OCI-M1 (cell line): ENCODE measurements at regions not wholly inside any gene's neighbourhood (a gene's known extent, or its start where the extent isn't known, plus 50 kb on each side); places are given as distances from the start of the nearest gene placed in this dataset.
"Not testable (repeated sequence)": the region's sequence is repeated elsewhere in the genome, so short reads cannot be mapped to it uniquely, and the experiment has no call there.

ENCODE experiments used
- DNase-seq: peaks from one replicate; lab custom pipeline; 2025; lab: John Stamatoyannopoulos, UW

DNA sequence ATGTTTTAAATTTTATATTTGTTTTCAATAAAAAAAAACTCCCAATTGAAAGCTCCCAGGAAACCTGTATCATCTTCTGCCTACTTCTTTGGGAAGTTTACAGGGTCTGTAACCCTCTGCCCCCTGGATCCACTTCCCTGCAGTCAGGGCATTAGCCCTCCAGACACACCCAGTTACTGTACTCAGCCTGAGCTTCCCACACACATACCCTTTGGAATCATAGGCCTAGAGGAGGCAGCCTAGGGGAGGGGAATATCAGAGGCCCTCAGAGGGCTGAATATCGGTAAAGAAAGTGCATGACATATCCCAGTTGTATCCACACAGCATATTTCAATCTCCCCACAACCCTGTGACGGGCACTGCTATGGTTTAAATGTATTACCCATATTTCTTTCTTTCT, 56.2 kb upstream of the TFPI start:
- not testable (repeated sequence) for DNase-seq

DNA sequence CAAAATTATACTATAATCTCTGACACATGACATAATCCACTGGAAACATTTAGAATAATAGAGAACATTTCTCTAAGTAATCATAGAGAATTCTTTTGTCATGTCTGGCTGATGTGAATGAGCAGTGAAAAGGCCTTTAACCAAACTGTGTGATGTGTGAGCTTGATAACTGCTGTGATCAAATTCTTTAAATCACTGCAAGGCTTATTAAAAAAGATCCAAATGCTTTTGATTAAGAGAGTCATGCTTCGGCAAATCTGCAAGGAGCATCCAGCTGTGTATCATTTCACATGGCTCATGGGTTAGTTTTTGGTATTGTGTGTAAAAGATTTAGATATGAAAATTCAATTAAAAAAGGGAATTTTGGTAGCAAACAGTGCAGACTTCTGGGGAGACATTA, 58.6 kb upstream of the TFPI start:
- no peak for DNase-seq

DNA sequence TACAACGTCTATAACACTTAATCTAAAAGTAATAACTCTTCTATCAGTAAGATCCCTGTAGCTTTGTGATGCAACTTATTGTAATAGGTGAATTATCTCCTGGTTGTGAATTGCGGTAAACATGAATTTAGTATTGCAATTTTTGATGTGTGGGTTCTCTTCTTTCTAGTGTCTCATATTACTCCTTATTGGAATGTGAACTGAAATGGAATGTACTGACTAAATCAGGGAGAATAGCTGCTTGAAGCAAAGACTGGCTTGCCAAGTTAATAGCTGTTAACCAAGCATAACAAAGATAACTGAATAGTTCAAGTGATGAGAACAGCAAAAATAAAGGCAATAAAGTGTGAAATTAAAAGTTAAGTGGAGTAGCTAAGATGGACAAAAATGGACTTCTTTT, 60.5 kb upstream of the TFPI start:
- DNase-seq: no peak

DNA sequence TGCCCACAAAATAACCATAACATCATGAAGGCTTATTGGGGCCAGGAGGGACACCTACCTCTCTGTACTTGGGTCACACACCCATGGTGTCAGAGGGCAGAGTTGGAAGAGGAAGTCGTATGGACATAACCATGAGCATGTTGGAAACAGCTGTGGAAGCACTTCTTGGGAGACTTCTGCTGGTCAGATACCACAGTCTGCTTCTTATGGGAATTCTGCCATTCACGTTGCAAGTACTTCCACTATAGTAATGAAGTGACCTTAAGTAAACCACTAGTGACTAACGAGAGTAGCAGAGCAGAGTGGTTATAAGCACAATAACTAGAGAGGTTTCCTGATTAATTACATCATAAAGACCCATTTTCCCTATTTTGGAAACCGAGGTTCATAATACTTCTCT, 61.1 kb upstream of the TFPI start:
- DNase-seq: no peak

DNA sequence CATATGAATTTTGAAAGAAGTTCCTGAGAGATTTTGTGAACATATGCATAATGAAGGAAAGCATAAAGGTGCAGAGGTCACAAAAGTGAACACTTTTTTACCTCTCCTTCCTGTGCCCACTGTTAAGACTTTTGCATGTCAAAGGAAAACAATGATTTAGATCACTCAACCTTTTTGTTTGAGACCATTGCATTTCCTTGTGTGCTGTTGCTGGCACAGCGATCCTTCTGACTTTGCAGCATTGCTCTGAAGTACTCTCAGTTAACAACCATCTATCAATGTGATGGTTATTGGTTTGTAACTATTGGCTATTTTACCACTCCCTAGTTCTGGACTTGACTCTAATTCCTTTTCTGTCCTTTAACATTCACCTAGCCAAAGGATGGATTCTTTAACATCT, 61.7 kb upstream of the TFPI start:
- DNase-seq: no peak

DNA sequence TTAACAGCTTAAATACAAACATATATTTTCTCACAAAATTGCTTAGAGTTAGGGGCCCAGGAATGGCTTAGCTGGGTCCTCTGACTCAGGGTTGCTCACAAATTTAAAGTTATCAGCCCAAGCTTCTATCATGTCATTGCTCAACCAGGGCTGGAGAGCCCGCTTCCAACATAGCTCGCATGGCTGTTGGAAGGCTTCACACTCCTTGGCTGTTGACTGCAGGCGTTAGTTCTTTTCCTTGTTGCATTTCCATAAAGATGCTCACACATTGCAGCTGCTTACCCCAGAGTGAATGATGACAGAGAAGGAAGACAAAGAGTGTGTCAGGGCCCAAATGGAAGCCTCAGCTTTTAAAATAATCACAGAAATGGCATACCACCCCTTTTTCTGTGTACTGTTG, 62.9 kb upstream of the TFPI start:
- no peak for DNase-seq

DNA sequence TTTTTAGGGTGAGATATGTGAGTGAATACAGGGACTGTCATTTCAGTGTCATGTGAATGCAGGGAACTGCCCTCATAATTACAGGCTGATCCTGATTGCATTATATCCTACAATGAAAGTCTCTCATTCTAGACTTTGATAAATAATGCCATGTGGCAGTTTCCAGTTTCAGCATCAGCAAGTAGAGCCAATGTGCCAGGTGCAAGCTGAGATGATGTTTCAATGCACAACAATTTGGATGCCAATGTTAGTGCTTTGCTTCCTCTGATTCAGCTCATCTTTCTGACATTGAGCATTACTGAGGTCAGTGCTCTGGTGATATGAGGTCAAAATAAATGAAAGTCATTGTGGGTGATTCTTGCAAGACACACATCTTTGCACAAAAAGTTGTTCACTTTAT, 63.7 kb upstream of the TFPI start:
- DNase-seq: no peak

DNA sequence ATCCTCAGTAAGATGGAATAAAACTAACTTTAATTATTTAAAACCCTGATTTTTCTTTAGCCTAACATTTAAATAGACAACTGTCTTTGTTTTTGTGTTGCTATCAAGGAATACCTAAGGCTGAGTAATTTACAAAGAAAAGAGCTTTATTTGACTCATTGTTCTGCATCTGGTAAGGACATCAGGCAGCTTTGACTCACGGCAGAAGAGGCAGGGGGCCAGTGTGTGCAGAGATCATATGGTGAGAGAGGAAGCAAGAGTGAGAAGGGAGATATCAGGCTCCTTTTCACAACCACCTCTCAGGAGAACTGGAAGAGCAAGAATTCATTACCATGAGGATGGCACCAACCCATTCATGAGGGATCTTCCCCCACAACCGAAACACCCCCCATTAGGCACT, 64.6 kb upstream of the TFPI start:
- DNase-seq: no peak

DNA sequence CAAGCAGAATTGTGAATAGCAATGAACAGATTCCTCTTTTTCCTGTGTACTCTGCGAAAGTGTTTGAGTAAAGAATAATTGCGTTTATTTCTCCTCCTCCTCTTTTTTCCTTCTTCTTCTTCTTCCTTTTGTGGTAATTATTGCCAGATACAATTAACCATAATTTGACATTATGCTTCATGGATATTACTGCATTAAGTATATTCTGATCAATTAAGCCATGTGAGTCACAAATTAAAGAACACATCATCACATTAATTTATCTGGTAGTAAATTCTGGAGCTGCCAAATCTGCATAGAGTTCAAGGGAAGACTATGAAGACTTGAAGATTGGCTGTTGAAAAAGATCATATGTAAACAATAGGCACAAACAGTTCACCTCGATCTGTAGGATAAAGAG, 72.9 kb upstream of the TFPI start:
- DNase-seq: no peak

DNA sequence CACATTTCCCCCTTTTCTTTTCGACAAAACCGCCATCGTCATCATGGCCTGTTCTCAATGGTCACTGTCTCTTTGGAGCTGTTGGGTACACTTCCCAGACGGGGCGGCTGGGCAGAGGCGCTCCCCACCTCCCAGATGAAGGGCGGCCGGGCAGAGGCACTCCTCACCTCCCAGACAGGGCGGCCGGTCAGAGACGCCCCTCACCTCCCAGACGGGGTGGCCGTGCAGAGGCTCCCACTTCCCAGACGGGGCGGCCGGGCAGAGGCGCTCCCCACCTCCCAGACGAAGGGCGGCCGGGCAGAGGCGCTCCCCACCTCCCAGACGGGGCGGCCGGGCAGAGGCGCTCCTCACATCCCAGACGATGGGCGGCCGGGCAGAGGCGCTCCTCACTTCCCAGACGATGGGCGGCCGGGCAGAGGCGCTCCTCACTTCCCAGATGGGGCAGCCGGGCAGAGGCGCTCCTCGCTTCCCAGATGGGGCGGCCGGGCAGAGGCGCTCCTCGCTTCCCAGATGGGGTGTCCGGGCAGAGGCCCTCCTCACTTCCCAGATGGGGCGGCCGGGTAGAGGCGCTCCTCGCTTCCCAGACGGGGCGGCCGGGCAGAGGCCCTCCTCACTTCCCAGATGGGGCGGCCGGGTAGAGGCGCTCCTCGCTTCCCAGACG, 82.6 kb upstream of the TFPI start:
- DNase-seq: not testable (repeated sequence)

DNA sequence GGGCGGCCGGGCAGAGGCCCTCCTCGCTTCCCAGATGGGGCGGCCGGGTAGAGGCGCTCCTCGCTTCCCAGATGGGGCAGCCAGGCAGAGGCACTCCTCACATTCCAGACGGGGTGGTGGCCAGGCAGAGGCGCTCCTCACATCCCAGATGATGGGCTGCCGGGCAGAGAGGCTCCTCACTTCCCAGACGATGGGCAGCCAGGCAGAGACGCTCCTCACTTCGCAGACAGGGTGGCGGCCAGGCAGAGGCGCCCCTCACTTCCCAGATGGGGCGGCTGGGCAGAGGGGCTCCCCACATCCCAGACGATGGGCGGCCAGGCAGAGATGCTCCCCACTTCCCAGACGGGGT, 83.1 kb upstream of the TFPI start:
- DNase-seq: not testable (repeated sequence)

DNA sequence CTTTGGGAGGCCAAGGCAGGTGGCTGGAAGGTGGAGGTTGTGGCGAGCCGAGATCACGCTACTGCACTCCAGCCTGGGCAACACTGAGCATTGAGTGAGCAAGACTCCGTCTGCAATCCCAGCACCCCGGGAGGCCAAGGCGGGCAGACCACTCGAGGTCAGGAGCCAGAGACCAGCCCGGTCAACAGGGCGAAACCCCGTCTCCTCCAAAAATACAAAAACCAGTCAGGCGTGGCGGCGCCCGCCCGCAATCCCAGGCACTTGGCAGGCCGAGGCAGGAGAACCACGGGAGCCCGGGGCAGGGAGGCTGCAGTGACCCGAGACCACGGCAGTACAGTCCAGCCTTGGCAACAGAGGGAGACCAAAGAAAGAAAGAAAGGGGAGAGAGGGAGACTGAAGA, 83.5 kb upstream of the TFPI start:
- not testable (repeated sequence) for DNase-seq

DNA sequence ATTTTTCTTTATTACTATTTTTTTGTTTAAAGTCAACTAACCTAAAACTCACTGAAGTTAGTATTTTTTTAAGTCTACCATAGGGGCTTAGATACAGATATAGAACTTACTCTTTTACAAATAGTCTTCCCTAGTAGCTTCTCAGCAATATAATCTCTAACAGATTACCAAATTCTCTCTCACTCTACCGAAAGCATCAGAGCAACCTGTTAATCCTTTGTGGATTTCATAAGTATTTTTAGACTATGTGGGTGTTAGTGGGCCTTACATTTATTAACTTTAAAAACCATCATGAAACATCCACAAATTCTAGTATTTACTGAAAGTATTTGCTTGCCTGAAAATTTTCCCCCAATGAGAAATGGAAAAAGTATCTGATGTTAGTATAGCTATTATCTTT, 84.6 kb upstream of the TFPI start:
- DNase-seq: no peak

DNA sequence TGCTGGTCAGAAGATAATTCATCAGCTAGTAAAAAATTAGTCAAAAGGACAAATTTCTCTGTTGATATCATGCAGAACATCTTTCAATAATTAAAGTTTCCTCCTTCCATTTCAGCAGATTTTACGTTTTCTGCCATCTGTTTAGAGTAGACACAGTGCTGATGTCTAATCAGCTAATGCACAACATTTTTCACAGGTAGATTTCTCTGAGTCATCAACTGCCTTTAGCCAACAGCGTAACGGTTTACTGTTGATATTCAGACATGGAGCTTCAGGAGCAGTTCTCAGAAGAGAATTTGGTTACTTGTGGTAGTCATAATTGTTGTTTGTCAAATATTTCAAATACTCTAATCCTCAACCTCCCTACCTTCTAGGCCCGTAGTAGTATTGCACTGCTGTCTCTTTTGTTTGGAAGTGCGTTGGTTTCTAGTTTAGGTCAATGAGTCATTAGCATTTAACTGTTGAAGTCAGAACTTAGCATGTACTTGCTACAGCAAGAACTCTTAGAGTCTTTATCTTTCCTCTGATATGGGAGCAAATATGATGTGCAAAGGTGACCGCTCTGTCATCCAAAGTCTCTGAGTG, 86.8 kb upstream of the TFPI start:
- DNase-seq: no peak

DNA sequence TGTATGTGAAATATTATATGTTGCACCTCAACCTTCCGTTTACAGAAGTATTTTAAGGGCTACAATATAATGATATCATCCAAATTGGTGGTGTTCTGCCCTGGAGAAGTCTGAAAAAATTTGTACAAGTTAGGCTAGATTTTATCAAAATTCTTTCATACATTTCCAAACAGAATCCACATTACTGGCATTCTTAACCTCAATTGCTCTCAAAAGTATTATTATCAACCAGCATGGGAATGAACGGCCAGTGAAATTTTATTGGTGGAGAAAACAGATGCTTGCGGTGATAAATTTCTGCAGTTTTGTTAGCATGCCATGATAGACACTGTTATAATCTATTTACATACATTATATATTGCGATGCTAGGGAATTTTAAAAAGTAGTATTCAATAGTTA, 88.3 kb upstream of the TFPI start:
- DNase-seq: no peak

DNA sequence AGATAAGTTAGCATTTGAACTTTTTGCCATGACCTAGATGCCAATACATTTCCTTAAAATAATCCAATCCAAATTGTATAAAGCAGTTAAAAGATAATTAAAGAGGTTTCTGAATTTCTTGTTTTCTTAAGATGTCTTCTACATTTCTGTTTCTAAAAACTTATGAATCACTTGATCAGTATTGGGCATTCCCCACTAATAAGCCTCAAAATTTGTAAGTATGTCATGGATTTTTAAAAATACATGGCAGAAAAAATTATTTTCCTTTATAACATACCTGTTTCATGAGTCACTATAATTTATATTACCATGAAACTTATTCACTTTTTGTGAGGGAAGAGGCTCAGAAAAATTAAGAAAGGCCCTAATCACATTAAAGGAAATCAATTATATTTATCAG, 90.3 kb upstream of the TFPI start:
- DNase-seq: no peak

DNA sequence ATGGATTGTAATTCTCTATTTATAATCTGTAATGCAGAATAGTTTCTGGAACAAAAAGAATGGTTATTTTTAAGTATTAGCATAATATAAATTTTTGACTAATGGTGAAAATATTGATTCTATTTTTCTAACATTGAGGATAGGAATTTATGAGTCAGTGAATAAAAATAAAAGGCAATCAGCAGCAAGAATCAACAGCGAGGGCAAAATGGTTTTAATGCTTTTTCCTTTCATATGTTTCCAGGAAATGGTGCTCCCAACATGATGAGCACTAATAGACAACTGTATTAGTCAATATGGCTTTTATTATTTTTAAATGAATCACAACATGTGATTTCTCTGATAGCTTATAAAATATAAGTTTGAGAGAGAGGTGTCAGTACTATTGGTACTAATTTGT, 90.7 kb upstream of the TFPI start:
- DNase-seq: no peak

DNA sequence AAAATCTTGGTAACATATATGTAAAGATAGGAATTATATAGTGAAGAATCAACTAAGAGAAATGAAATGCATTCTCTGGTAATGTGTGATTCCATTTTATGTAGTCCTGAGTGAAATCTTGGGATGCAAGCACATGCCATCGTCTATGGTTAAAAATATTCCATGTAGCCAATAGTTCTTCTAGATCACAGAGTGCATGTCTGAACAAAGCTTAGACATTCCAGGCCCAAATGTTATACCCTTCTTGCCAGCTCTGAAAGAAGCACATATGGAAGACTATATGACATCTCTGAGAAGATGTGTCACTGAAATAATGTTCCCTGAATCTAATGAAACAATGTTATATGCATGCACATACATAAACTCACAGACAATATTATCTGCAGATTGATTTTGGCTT, 92.3 kb upstream of the TFPI start:
- no peak for DNase-seq

DNA sequence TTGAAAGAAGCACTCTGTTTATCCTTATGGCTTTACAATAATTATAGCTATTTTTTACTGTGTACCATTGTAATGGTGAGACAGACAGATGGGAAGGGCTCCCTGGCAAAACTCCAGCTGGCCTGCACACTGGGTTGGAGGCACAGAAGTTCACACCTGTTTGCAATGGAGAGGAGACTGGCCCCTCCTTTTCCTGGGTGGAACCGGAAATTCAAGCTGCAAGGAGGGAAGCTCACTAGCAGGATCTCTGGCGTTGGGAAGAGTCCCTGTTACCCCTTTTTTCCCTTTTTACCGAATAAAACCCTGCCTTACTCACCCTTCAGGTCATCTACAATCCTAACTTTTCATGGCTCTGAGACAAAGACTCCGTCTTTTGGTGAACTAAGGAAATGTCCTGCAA, 100.3 kb upstream of the TFPI start:
- peak; percentile 23 for DNase-seq

DNA sequence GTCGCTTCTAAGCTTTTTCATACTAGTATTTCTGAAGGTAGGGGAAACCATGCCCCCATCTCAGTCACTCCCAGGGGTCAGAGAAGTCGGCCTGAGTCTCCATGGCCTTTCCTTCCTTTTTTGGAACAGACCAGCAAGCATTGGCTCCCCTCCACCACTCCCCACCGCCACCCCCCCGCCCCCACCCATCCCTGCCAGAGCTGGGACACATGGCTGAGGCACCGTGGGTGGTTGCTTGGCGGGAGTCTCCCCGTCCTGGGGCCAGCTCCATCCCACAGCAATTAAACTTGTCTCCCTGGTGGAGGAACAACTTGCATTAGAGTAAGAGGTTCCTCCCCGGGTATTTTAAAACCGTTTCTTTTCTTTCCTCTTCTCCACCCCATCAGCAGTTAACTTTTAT, 100.8 kb upstream of the TFPI start:
- no peak for DNase-seq

DNA sequence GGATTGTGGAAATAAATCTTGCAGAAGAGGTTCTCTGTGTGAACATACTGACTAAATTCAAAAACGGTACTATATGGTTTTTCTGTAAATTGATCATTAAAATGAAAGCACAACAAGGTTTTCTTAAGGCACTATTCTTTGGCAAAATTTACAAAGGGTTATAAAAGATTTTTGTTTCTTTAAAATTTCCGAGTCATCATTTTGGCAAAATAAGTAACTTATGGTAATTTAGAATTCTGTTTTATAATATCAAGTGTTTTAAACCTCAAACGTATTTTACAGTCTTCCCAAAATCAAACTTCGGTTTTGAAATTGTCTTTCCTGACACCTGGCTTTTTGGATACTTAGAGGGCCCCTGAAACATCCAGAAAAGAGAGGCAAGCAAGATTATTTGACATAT, 101.9 kb upstream of the TFPI start:
- no peak for DNase-seq

DNA sequence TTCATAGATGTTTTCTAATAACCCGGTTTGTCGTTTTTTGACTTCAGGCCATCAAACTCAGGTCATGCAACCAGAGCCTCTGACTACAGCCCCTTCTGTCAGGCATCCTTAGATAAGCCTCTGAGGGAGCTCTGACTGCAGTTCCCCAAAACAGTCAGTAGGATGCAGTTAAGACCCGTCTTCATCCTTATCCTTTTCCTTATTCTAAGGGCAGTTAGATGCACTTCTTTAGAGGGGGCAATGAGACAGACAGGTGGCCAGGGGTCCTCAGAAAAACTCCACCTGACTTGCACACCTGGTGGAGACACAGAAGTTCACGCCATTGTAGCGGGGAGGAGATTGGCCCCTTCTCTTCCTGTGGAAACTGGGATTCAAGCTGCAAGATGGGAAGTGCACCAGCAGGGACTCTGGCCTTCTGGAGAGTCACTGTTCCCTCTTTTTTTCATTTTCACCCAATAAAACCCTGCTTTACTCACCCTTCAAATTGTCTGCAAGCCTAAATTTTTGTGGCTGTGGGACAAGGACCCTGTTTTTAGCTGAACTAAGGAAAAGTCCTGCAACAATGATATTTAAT, 104.8 kb upstream of the TFPI start:
- peak; percentile 49 for DNase-seq

DNA sequence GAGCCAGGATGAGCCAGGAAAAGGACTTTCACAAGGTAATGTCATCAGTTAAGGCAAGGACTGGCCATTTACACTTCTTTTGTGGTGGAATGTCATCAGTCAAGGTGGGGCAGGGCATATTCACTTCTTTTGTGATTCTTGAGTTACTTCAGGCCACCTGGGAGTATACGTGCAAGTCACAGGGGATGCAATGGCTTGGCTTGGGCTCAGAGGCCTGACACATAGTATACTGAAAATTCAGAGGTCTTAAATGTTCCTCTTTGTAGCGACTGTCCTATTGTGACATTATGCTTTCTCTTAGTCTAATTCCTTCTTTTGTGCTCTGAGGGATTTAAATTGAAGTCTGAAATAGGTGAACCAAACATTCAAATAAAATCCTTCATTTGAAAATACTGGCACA, 121.8 kb upstream of the TFPI start:
- DNase-seq: not testable (repeated sequence)

DNA sequence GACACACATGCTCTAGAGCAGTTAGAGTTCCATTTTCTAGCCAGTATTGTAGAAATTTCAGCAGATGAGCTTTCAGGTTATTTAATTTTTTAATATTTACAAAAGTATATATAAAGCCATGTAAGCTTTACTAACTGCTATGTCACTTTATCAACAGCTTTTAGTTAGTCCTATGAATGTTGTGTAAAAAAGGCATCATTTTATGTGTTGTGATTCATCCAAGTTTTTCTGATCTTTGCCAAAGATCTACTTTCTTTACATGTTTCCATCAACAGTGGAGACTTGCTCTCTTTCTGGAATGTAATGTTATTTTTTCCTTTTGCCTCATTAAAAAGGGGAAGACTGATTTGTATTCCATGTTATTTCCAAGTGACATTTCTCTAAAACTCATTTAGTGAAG, 125.2 kb upstream of the TFPI start:
- no peak for DNase-seq
